ENCODE measurements at regions not wholly inside any gene's neighbourhood (a gene's known extent, or its start where the extent isn't known, plus 50 kb on each side); places are given as distances from the start of the nearest gene placed in this dataset.

GRCh38 chr14:82704218-82704617, 1170.6 kb upstream of the SEL1L start:
- TF ChIP-seq CTCF (tag by site-specific recombination; IDR thresholded peaks at IDR 0.05), result no peak
- no peak for TF ChIP-seq ZBTB20 (tag by site-specific recombination; IDR thresholded peaks at IDR 0.05)
- no peak for TF ChIP-seq ZNF776 (tag by site-specific recombination; IDR thresholded peaks at IDR 0.05; ENCODE audit: borderline replicate concordance)
- no peak for TF ChIP-seq ZNF121 (tag by site-specific recombination; IDR thresholded peaks at IDR 0.05)
- TF ChIP-seq ZNF398 (tag by site-specific recombination; IDR thresholded peaks at IDR 0.05), result no peak
- no peak for TF ChIP-seq ZBTB1 (tag by site-specific recombination; IDR thresholded peaks at IDR 0.05)
- TF ChIP-seq ZNF114 (tag by site-specific recombination; IDR thresholded peaks at IDR 0.05), result no peak
- TF ChIP-seq SCRT1 (tag by site-specific recombination; IDR thresholded peaks at IDR 0.05; ENCODE audit: borderline replicate concordance), result no peak
- TF ChIP-seq TCF7L2 (IDR thresholded peaks at IDR 0.05; ENCODE audit: borderline replicate concordance, low read depth, low read length), result no peak
- no peak for TF ChIP-seq ZBTB8A (tag by site-specific recombination; IDR thresholded peaks at IDR 0.05)
- TF ChIP-seq ZNF211 (tag by site-specific recombination; IDR thresholded peaks at IDR 0.05; ENCODE audit: low read depth), result no peak
- TF ChIP-seq ZBTB17 (tag by site-specific recombination; IDR thresholded peaks at IDR 0.05), result no peak
- TF ChIP-seq ZNF18 (tag by site-specific recombination; IDR thresholded peaks at IDR 0.05), result no peak
